K562 (cell line): ENCODE measurements at regions not wholly inside any gene's neighbourhood (a gene's known extent, or its start where the extent isn't known, plus 50 kb on each side); places are given as distances from the start of the nearest gene placed in this dataset.

Experiments
- ATAC-seq: fragments of 200-7000 bp; cut with Tn5 transposase; 3 replicates; pipeline ENCODE4 v1.9.1; 2020; ENCODE audit warnings: moderate library complexity
- BruUV-seq: library from RNA; stranded (reverse); fragments of 400-500 nt; replicated peaks from 2 replicates; lab custom pipeline; 2021; lab: Mats Ljungman, UMichigan
- CTCF ChIA-PET: fragments of 300-600 bp; formaldehyde crosslinking; extraction: SDS; loops from one replicate; lab custom pipeline; 2021; ENCODE audit warnings: low intra/inter-chr PET ratio; lab: Yijun Ruan, JAX
- POLR2A ChIA-PET: fragments of 300-600, 350-650 bp; sonication (Branson Sonifier 250); formaldehyde crosslinking; extraction: SDS; loops from one replicate; lab custom pipeline; 2021; ENCODE audit warnings: antibody characterized with exemption, inconsistent platforms; lab: Yijun Ruan, JAX
- DNase-seq, 4 experiments: peaks; one replicate each; pipeline versions ENCODE4 v3.0.0 to v3.0.0-alpha.2; 2011 to 2018; ENCODE audit warnings: low spot score in 3 of 4, mixed read lengths in 3 of 4; ENCODE audit errors: extremely low read depth in 1 of 4
- FAIRE-seq: peaks from 2 replicates; lab custom pipeline; 2011; peaks lifted over from hg19 to GRCh38; lab: Jason Lieb, UNC
- H2AFZ ChIP-seq: 2 replicates; pipeline ENCODE4 v1.6.0; 2011; ENCODE audit warnings: low read depth, low read length, control low read depth, inconsistent platforms
- H3K27ac ChIP-seq: fragments of 200-600 bp; 3 replicates; pipeline ENCODE4 v1.8.0; 2011; ENCODE audit warnings: low read depth, mild to moderate bottlenecking, control low read depth, inconsistent platforms, low read length, moderate library complexity, mixed read lengths; ENCODE audit errors: extremely low read depth
- H3K27me3 ChIP-seq, 2 experiments: fragments of 300-600 bp in 1 of 2; 2 replicates in 1 of 2; 3 replicates in 1 of 2; pipeline versions ENCODE4 v1.6.0 to v1.8.0; 2011; ENCODE audit warnings: inconsistent platforms in 2 of 2, low read length in 2 of 2, mild to moderate bottlenecking in 1 of 2, mixed read lengths in 1 of 2, moderate library complexity in 1 of 2; ENCODE audit not compliant: control insufficient read depth in 2 of 2, insufficient read depth in 2 of 2
- H3K36me3 ChIP-seq: fragments of 300-600 bp; 3 replicates; pipeline ENCODE4 v1.8.0; 2011; ENCODE audit warnings: mild to moderate bottlenecking, low read length, inconsistent platforms; ENCODE audit not compliant: control insufficient read depth, insufficient read depth
- H3K4me1 ChIP-seq, 2 experiments: fragments of 200-600 bp in 1 of 2; replicated peaks in 1 of 2; 2 replicates in 1 of 2; 3 replicates in 1 of 2; pipeline versions ENCODE4 v1.5.1 to v1.8.0; 2011; ENCODE audit warnings: inconsistent platforms in 2 of 2, low read length in 2 of 2, mild to moderate bottlenecking in 1 of 2, mixed read lengths in 1 of 2, moderate library complexity in 1 of 2; ENCODE audit not compliant: control insufficient read depth in 2 of 2, insufficient read depth in 2 of 2
- H3K4me2 ChIP-seq: 2 replicates; pipeline ENCODE4 v1.6.1; 2011; ENCODE audit warnings: low read length, control low read depth, inconsistent platforms, mixed read lengths; ENCODE audit not compliant: insufficient read depth
- H3K4me3 ChIP-seq: fragments of 200-600 bp; sonication (generic), shearing (Covaris generic); 2 replicates; pipeline ENCODE4 v1.5.1; 2016; ENCODE audit warnings: control low read depth, inconsistent platforms
- H3K79me2 ChIP-seq: fragments of 200-600 bp; 3 replicates; pipeline ENCODE4 v1.8.0; 2011; ENCODE audit warnings: low read length, inconsistent platforms; ENCODE audit not compliant: control insufficient read depth, insufficient read depth
- H3K9ac ChIP-seq, 2 experiments: 2 replicates each; pipeline versions ENCODE4 v1.6.0 to v1.6.1; 2011; ENCODE audit warnings: low read depth in 2 of 2, low read length in 2 of 2, control low read depth in 1 of 2, inconsistent platforms in 1 of 2, mild to moderate bottlenecking in 1 of 2, mixed read lengths in 1 of 2; ENCODE audit not compliant: insufficient read depth in 1 of 2
- H3K9me1 ChIP-seq: one replicate; pipeline ENCODE4 v1.6.0; 2011; ENCODE audit warnings: inconsistent platforms, mild to moderate bottlenecking, low read length, moderate library complexity; ENCODE audit not compliant: control insufficient read depth, insufficient read depth
- H3K9me3 ChIP-seq: replicated peaks from 2 replicates; pipeline ENCODE4 v1.5.1; 2011; ENCODE audit warnings: low read depth, low read length, inconsistent platforms; ENCODE audit not compliant: control insufficient read depth, insufficient read depth
- H4K20me1 ChIP-seq: replicated peaks from 2 replicates; pipeline ENCODE4 v1.6.1; 2011; ENCODE audit warnings: low read length, inconsistent platforms, mixed read lengths; ENCODE audit not compliant: control insufficient read depth, insufficient read depth
- CGGBP1 ChIP-seq: fragments of 250-450 bp; sonication (Bioruptor Pico); IDR thresholded peaks from 2 replicates; pipeline ENCODE4 v1.9.0; 2021; ENCODE audit warnings: mild to moderate bottlenecking
- CREB1 ChIP-seq, 2 experiments: sonication (generic) in 1 of 2; formaldehyde crosslinking in 1 of 2; IDR thresholded peaks; 2 replicates each; pipeline versions ENCODE4 v1.6.1 to v1.8.0; 2012 to 2022; ENCODE audit warnings: inconsistent platforms in 1 of 2, mild to moderate bottlenecking in 1 of 2, missing genetic modification reagents in 1 of 2, moderate library complexity in 1 of 2
- ELF1 ChIP-seq: fragments of 200-800 bp; sonication (Bioruptor generic); IDR thresholded peaks from 2 replicates; pipeline ENCODE4 v1.6.1; 2016; ENCODE audit warnings: missing genetic modification characterization, missing compliant biosample characterization
- HNRNPL ChIP-seq: fragments of 200-400 bp; formaldehyde crosslinking; IDR thresholded peaks from 2 replicates; pipeline ENCODE4 v1.6.1; 2017; ENCODE audit warnings: low read depth, mild to moderate bottlenecking, low read length
- KLF10 ChIP-seq: fragments of 250-450 bp; sonication (Bioruptor Pico); IDR thresholded peaks from 2 replicates; pipeline ENCODE4 v1.6.1; 2021; ENCODE audit warnings: matching md5 sums
- TEAD2 ChIP-seq: fragments of 450-650 bp; IDR thresholded peaks from 2 replicates; pipeline ENCODE4 v1.6.1; 2016; ENCODE audit warnings: missing genetic modification characterization, control low read depth, missing compliant biosample characterization
- ZNF133 ChIP-seq: fragments of 250-450 bp; sonication (Bioruptor Pico); IDR thresholded peaks from 2 replicates; pipeline ENCODE4 v1.4.0; 2020; ENCODE audit warnings: mild to moderate bottlenecking
- ZNF76 ChIP-seq: fragments of 250-450 bp; sonication (Bioruptor Pico); IDR thresholded peaks from 2 replicates; pipeline ENCODE4 v1.4.0; 2020; ENCODE audit warnings: mild to moderate bottlenecking, moderate library complexity, borderline replicate concordance
- WGBS: fragments of 100-300 bp; shearing (Covaris generic); methylation state at CpG from one replicate; pipeline ENCODE4 v1.1.6; 2016; ENCODE audit warnings: low coverage, mixed read lengths; ENCODE audit not compliant: insufficient coverage; ENCODE audit errors: missing lambda C conversion rate; 5-methylcytosine and 5-hydroxymethylcytosine counted together
- in situ Hi-C: fragments of 300-500 bp; cut with MboI; formaldehyde crosslinking; loops from 4 replicates; pipeline ENCODE4 v1.15.0; 2018; ENCODE audit warnings: inconsistent platforms, mixed read lengths
- intact Hi-C: fragments of 100-400 bp; cut with micrococcal nuclease; formaldehyde crosslinking; loops from 2 replicates; pipeline ENCODE4 v1.14.2; 2022
- TF ChIP-seq, protein P1 (sequence below), 2 experiments: fragments of 450-650 bp in 1 of 2; sonication (generic) in 1 of 2; formaldehyde crosslinking in 1 of 2; IDR thresholded peaks in 1 of 2; conservative IDR thresholded peaks in 1 of 2; 2 replicates each; pipeline versions ENCODE4 v1.6.1 to v1.8.1; 2016 to 2023; ENCODE audit warnings: mild to moderate bottlenecking in 2 of 2, moderate library complexity in 2 of 2, inconsistent platforms in 1 of 2, missing genetic modification reagents in 1 of 2
- TF ChIP-seq, protein P2 (sequence below): fragments of 200-600 bp; sonication (generic); IDR thresholded peaks from one replicate; pipeline ENCODE4 v1.6.1; 2012; ENCODE audit warnings: mild to moderate bottlenecking, low read depth, low read length, inconsistent platforms

DNA sequence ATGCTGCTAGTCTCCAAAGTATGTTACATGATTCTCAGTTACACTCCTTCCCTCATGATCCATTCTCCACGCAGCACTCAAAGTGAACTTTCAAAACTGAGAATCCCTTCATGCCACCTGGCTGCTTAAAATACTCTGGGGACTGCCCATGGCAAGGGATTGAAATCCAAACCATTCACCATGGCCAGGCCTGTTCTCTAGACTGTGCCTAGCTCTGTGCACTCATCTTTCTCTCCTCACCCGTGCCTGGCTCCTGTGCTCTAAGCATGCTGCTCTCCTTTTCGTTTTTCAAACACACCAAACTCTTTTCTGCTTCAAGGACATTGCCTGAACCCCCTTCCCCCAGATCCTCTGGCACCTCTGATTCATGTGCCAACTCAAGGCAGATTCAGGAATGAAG lies 80.9 kb downstream of the FASTKD2 start:
- no TSS peak for BruUV-seq
- TF ChIP-seq ELF1, result no peak
- no peak for TF ChIP-seq CGGBP1 (CRISPR knock-in tag)
- TF ChIP-seq, protein P1, sequence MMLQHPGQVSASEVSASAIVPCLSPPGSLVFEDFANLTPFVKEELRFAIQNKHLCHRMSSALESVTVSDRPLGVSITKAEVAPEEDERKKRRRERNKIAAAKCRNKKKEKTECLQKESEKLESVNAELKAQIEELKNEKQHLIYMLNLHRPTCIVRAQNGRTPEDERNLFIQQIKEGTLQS (IDR thresholded peaks at IDR 0.05), result no peak
- TF ChIP-seq, protein P1 (CRISPR knock-in tag; conservative IDR thresholded peaks at IDR 0.05), result no peak
- TF ChIP-seq, protein P2, sequence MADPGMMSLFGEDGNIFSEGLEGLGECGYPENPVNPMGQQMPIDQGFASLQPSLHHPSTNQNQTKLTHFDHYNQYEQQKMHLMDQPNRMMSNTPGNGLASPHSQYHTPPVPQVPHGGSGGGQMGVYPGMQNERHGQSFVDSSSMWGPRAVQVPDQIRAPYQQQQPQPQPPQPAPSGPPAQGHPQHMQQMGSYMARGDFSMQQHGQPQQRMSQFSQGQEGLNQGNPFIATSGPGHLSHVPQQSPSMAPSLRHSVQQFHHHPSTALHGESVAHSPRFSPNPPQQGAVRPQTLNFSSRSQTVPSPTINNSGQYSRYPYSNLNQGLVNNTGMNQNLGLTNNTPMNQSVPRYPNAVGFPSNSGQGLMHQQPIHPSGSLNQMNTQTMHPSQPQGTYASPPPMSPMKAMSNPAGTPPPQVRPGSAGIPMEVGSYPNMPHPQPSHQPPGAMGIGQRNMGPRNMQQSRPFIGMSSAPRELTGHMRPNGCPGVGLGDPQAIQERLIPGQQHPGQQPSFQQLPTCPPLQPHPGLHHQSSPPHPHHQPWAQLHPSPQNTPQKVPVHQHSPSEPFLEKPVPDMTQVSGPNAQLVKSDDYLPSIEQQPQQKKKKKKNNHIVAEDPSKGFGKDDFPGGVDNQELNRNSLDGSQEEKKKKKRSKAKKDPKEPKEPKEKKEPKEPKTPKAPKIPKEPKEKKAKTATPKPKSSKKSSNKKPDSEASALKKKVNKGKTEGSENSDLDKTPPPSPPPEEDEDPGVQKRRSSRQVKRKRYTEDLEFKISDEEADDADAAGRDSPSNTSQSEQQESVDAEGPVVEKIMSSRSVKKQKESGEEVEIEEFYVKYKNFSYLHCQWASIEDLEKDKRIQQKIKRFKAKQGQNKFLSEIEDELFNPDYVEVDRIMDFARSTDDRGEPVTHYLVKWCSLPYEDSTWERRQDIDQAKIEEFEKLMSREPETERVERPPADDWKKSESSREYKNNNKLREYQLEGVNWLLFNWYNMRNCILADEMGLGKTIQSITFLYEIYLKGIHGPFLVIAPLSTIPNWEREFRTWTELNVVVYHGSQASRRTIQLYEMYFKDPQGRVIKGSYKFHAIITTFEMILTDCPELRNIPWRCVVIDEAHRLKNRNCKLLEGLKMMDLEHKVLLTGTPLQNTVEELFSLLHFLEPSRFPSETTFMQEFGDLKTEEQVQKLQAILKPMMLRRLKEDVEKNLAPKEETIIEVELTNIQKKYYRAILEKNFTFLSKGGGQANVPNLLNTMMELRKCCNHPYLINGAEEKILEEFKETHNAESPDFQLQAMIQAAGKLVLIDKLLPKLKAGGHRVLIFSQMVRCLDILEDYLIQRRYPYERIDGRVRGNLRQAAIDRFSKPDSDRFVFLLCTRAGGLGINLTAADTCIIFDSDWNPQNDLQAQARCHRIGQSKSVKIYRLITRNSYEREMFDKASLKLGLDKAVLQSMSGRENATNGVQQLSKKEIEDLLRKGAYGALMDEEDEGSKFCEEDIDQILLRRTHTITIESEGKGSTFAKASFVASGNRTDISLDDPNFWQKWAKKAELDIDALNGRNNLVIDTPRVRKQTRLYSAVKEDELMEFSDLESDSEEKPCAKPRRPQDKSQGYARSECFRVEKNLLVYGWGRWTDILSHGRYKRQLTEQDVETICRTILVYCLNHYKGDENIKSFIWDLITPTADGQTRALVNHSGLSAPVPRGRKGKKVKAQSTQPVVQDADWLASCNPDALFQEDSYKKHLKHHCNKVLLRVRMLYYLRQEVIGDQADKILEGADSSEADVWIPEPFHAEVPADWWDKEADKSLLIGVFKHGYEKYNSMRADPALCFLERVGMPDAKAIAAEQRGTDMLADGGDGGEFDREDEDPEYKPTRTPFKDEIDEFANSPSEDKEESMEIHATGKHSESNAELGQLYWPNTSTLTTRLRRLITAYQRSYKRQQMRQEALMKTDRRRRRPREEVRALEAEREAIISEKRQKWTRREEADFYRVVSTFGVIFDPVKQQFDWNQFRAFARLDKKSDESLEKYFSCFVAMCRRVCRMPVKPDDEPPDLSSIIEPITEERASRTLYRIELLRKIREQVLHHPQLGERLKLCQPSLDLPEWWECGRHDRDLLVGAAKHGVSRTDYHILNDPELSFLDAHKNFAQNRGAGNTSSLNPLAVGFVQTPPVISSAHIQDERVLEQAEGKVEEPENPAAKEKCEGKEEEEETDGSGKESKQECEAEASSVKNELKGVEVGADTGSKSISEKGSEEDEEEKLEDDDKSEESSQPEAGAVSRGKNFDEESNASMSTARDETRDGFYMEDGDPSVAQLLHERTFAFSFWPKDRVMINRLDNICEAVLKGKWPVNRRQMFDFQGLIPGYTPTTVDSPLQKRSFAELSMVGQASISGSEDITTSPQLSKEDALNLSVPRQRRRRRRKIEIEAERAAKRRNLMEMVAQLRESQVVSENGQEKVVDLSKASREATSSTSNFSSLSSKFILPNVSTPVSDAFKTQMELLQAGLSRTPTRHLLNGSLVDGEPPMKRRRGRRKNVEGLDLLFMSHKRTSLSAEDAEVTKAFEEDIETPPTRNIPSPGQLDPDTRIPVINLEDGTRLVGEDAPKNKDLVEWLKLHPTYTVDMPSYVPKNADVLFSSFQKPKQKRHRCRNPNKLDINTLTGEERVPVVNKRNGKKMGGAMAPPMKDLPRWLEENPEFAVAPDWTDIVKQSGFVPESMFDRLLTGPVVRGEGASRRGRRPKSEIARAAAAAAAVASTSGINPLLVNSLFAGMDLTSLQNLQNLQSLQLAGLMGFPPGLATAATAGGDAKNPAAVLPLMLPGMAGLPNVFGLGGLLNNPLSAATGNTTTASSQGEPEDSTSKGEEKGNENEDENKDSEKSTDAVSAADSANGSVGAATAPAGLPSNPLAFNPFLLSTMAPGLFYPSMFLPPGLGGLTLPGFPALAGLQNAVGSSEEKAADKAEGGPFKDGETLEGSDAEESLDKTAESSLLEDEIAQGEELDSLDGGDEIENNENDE, result no peak
- TF ChIP-seq ZNF76 (CRISPR knock-in tag), result no peak
- TF ChIP-seq HNRNPL, result no peak
- no peak for TF ChIP-seq TEAD2 (tag)
- TF ChIP-seq KLF10 (CRISPR knock-in tag), result no peak
- no peak for TF ChIP-seq ZNF133
- TF ChIP-seq CREB1 (IDR thresholded peaks at IDR 0.05), result no peak
- TF ChIP-seq CREB1 (CRISPR knock-in tag; IDR thresholded peaks at IDR 0.05), result no peak
- in situ Hi-C loops (no loop called here), intact Hi-C loops (no loop called here)
- Histone ChIP-seq H3K4me1 (no peaks in the 10 kb centered on the region), H3K4me3 (no peak overlapping the region), H4K20me1 (no peaks in the 10 kb centered on the region), H3K27ac (no peak overlapping the region), H3K36me3 (no peaks in the 10 kb centered on the region), H3K9me3 (no peaks in the 10 kb centered on the region), H3K4me2 (no peak overlapping the region), H3K27me3 (no peaks in the 10 kb centered on the region), H3K9me1 (no peaks in the 10 kb centered on the region), H3K79me2 (no peaks in the 10 kb centered on the region), H2AFZ (no peak overlapping the region), H3K9ac (no peak overlapping the region)
- CTCF ChIA-PET, result no interaction called here
- WGBS, result 0% methylated on average over 3 of the region's 3 CpGs
- DNase-seq (no peak), FAIRE-seq (no peak), ATAC-seq (no peak)
- POLR2A ChIA-PET, result no interaction called here
